ENCODE measurements at regions not wholly inside any gene's neighbourhood (a gene's known extent, or its start where the extent isn't known, plus 50 kb on each side); places are given as distances from the start of the nearest gene placed in this dataset.

DNA sequence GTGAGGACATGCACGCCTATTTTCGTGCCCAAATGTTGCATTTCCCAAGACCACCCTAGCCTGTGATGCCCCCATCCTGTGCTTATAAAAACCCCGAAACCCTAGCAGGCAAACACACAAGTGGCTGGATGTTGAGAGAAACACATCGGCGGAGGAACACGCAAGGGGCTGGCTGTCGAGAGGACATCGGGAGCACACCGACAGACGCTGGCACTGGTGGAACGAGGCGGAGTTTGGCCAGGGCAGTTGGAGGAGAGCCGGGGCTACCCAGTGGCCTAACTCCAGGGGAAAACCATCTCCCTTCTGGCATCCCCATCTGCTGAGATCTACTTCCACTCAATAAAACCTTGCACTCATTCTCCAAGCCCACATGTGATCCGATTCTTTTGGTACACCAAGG lies 225.9 kb upstream of the GRIK2 start:
- TF ChIP-seq POLR2AphosphoS5 (IDR thresholded peaks at IDR 0.05) (no peak), POLR2A (IDR thresholded peaks at IDR 0.05) (no peak), CTCF (IDR thresholded peaks at IDR 0.05) (no peak), EP300 (IDR thresholded peaks at IDR 0.05) (no peak)

Data from gastroesophageal sphincter (tissue), 3 donors.